NCI-H446 (cell line): ENCODE measurements at regions not wholly inside any gene's neighbourhood (a gene's known extent, or its start where the extent isn't known, plus 50 kb on each side); places are given as distances from the start of the nearest gene placed in this dataset.
"Not testable (repeated sequence)": the region's sequence is repeated elsewhere in the genome, so short reads cannot be mapped to it uniquely, and the experiment has no call there.

Experiments used
- DNase-seq, 2 experiments: peaks; one replicate each; lab custom pipeline; 2025; lab: John Stamatoyannopoulos, UW

- DNase-seq: not testable (repeated sequence)
Measured at GRCh38 chr3:10109-10996, 186.2 kb upstream of the CHL1 start.

- peak in 1 of 2 experiments; percentile 1 for DNase-seq
Measured at GRCh38 chr3:11734-12133, 184.8 kb upstream of the CHL1 start.

- DNase-seq: no peak
Measured at GRCh38 chr3:14652-15051, 181.9 kb upstream of the CHL1 start.

GRCh38 chr3:16366-16765 lies 180.2 kb upstream of the CHL1 start:
- DNase-seq: no peak

GRCh38 chr3:20421-20820 lies 176.1 kb upstream of the CHL1 start:
- DNase-seq: no peak

- DNase-seq: no peak
Measured at GRCh38 chr3:24006-24405, 172.6 kb upstream of the CHL1 start.

- no peak for DNase-seq
Measured at GRCh38 chr3:25056-25455, 171.5 kb upstream of the CHL1 start.

GRCh38 chr3:35985-36384 lies 160.6 kb upstream of the CHL1 start:
- DNase-seq: not testable (repeated sequence)

GRCh38 chr3:42871-43744 lies 153.5 kb upstream of the CHL1 start:
- not testable (repeated sequence) for DNase-seq

- no peak for DNase-seq
Measured at GRCh38 chr3:44028-44676, 152.4 kb upstream of the CHL1 start.

GRCh38 chr3:44941-45340 lies 151.6 kb upstream of the CHL1 start:
- not testable (repeated sequence) for DNase-seq

- no peak for DNase-seq
Measured at GRCh38 chr3:46576-46975, 150.0 kb upstream of the CHL1 start.

- DNase-seq: not testable (repeated sequence)
Measured at GRCh38 chr3:53441-53840, 143.1 kb upstream of the CHL1 start.

- no peak for DNase-seq
Measured at GRCh38 chr3:54240-54639, 142.3 kb upstream of the CHL1 start.

- no peak for DNase-seq
Measured at GRCh38 chr3:56672-57071, 139.9 kb upstream of the CHL1 start.

GRCh38 chr3:59854-60253 lies 136.7 kb upstream of the CHL1 start:
- DNase-seq: no peak

GRCh38 chr3:63095-63765 lies 133.3 kb upstream of the CHL1 start:
- DNase-seq: no peak

GRCh38 chr3:69690-70089 lies 126.9 kb upstream of the CHL1 start:
- no peak for DNase-seq

GRCh38 chr3:72776-73175 lies 123.8 kb upstream of the CHL1 start:
- no peak for DNase-seq

GRCh38 chr3:73271-73670 lies 123.3 kb upstream of the CHL1 start:
- DNase-seq: no peak

GRCh38 chr3:74676-75243 lies 121.8 kb upstream of the CHL1 start:
- DNase-seq: no peak

- DNase-seq: no peak
Measured at GRCh38 chr3:75260-75659, 121.3 kb upstream of the CHL1 start.
